Spleen (tissue), 11 donors: ENCODE measurements at regions not wholly inside any gene's neighbourhood (a gene's known extent, or its start where the extent isn't known, plus 50 kb on each side); places are given as distances from the start of the nearest gene placed in this dataset.

Experiments used
- DNase-seq: peaks from one replicate; pipeline ENCODE4 v3.0.0-alpha.2; 2020
- H3K27ac ChIP-seq, 8 donors: fragments of 200-600 bp; sonication (generic) in 7 of 8; 1 replicate in 4 of 8; 2 replicates in 4 of 8; pipeline versions ENCODE4 v1.5.0 to v1.8.0; 2016 to 2021; ENCODE audit warnings: inconsistent platforms in 4 of 8, mild to moderate bottlenecking in 4 of 8, moderate library complexity in 1 of 8
- H3K27me3 ChIP-seq, 7 donors: fragments of 200-600 bp; sonication (generic) in 6 of 7; replicated peaks in 1 of 7; 1 replicate in 4 of 7; 2 replicates in 3 of 7; pipeline versions ENCODE4 v1.5.0 to v1.8.0; 2016 to 2021; ENCODE audit warnings: inconsistent platforms in 3 of 7, mild to moderate bottlenecking in 1 of 7
- H3K36me3 ChIP-seq, 6 donors: fragments of 200-600 bp; sonication (generic) in 5 of 6; 1 replicate in 4 of 6; 2 replicates in 2 of 6; pipeline versions ENCODE4 v1.5.0 to v1.8.0; 2016 to 2021; ENCODE audit warnings: inconsistent platforms in 2 of 6
- H3K4me1 ChIP-seq, 6 donors: fragments of 200-600 bp; sonication (generic) in 5 of 6; 1 replicate in 3 of 6; 2 replicates in 3 of 6; pipeline versions ENCODE4 v1.5.0 to v1.8.0; 2016 to 2021; ENCODE audit warnings: inconsistent platforms in 3 of 6
- H3K4me3 ChIP-seq, 8 donors: fragments of 200-600 bp; sonication (generic) in 7 of 8; 1 replicate in 4 of 8; 2 replicates in 4 of 8; pipeline versions ENCODE4 v1.5.0 to v1.8.0; 2016 to 2021; ENCODE audit warnings: inconsistent platforms in 4 of 8, mild to moderate bottlenecking in 4 of 8, moderate library complexity in 2 of 8
- H3K9me3 ChIP-seq, 8 donors: fragments of 200-600 bp; sonication (generic) in 7 of 8; 1 replicate in 4 of 8; 2 replicates in 4 of 8; pipeline versions ENCODE4 v1.5.0 to v1.8.0; 2016 to 2021; ENCODE audit warnings: inconsistent platforms in 4 of 8
- POLR2A ChIP-seq, 3 donors: fragments of 450-650 bp; IDR thresholded peaks; one replicate each; pipeline ENCODE4 v1.5.1; 2017; ENCODE audit warnings: antibody characterized with exemption in 3 of 3, mild to moderate bottlenecking in 1 of 3
- POLR2AphosphoS5 ChIP-seq, 3 donors: sonication (generic); formaldehyde crosslinking; IDR thresholded peaks; one replicate each; pipeline ENCODE4 v1.5.1; 2017; ENCODE audit warnings: antibody characterized with exemption in 3 of 3
- WGBS, 5 donors: extraction: QIAGEN DNeasy Blood & Tissue Kit in 3 of 5; methylation state at CpG; one replicate each; pipeline versions ENCODE4 v1.1.5 to v1.1.7; 2013 to 2018; 5-methylcytosine and 5-hydroxymethylcytosine counted together
- intact Hi-C: fragments of 100-400 bp; cut with DNase I; formaldehyde crosslinking; loops from one replicate; pipeline ENCODE4 v1.15.0; 2023; ENCODE audit warnings: low total_unique reads
- TF ChIP-seq, protein P1 (sequence below), 11 experiments: fragments of 200-600 bp in 7 of 11; fragments of 450-650 bp in 4 of 11; sonication (generic) in 4 of 11; IDR thresholded peaks in 8 of 11; conservative IDR thresholded peaks in 3 of 11; 1 replicate in 7 of 11; 2 replicates in 4 of 11; pipeline versions ENCODE4 v1.4.0 to v1.8.0; 2016 to 2021; ENCODE audit warnings: antibody characterized with exemption in 11 of 11, inconsistent platforms in 4 of 11, mild to moderate bottlenecking in 1 of 11
- donor health status: healthy with polysubstance abuse.
- donor health status: DM: no; HTN: no; CAD: no; lungs with moderate emphysema.
- donor health status: DM: no; HTN: no; CAD: no.
- donor health status: Bipolar disorder and iron deficiency.
- donor health status: healthy.
- donor health status: DM: no; HTN: no; CAD: no.
- donor health status: DM: yes; HTN: yes; CAD: no.

DNA sequence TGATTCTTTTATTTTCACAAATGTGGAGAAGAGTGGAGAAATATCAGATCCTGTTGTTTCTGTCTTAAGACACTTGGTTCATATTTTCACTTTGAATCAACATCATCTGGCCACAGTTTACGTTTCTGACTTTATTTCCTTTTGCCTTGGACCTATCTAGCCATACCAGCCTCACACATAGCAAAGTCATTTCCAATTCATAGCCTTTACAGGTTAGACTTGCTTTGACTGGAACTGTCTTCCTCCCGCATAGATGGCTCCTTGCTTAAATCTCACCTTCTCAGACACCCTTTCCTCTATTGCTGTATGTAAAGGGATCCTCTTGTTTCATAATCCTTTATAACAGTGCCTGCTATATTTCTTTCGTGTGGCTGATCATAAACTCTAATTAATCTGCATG is 297.8 kb downstream of the SH3GL2 start:
- WGBS, 5 donors = 70 to 83% (median 79%) methylated on average over 3 of the region's 3 CpGs
- Histone ChIP-seq H3K27ac (no peak overlapping the region), H3K9me3 (peaks cover 0 to 14% (median 0%) of the 10 kb centered on the region in 8 donors), H3K36me3 (no peaks in the 10 kb centered on the region), H3K4me1 (no peaks in the 10 kb centered on the region), H3K27me3 (no peaks in the 10 kb centered on the region), H3K4me3 (no peak overlapping the region)
- intact Hi-C loops = no loop called here
- TF ChIP-seq, protein P1, sequence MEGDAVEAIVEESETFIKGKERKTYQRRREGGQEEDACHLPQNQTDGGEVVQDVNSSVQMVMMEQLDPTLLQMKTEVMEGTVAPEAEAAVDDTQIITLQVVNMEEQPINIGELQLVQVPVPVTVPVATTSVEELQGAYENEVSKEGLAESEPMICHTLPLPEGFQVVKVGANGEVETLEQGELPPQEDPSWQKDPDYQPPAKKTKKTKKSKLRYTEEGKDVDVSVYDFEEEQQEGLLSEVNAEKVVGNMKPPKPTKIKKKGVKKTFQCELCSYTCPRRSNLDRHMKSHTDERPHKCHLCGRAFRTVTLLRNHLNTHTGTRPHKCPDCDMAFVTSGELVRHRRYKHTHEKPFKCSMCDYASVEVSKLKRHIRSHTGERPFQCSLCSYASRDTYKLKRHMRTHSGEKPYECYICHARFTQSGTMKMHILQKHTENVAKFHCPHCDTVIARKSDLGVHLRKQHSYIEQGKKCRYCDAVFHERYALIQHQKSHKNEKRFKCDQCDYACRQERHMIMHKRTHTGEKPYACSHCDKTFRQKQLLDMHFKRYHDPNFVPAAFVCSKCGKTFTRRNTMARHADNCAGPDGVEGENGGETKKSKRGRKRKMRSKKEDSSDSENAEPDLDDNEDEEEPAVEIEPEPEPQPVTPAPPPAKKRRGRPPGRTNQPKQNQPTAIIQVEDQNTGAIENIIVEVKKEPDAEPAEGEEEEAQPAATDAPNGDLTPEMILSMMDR (IDR thresholded peaks at IDR 0.05 in 8 of 11, conservative IDR thresholded peaks at IDR 0.05 in 3 of 11) = no peak
- no peak for TF ChIP-seq POLR2A (IDR thresholded peaks at IDR 0.05)
- TF ChIP-seq POLR2AphosphoS5 (IDR thresholded peaks at IDR 0.05) = no peak
- no peak for DNase-seq

DNA sequence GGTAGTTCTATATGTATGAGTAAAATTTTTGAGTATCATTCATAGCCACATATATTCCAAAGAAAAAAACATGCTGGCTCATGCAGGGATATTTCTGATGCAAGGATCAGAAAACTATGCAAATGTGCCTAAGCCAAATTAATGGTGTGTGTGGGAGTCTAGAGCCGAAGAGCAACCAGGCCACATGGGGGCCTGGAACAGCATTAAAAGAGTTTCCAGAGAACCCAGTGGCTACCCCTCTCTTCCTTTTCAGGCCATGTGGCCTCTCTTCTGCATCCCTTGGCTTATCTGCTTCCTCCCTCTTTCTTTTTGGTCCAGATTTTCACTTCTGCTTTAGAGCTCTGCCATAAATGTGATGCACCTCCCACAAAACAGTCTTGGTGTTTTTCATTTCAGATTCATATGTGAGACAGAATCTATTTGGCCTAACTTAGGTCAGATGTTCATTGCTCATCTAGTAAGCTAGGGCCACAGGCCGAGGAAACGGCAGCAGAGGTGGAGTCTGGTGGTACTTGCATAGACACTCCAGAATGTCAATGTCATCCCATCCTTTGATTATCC is 300.0 kb downstream of the SH3GL2 start:
- Histone ChIP-seq H3K4me1 (no peaks in the 10 kb centered on the region), H3K27ac (no peak overlapping the region), H3K36me3 (no peaks in the 10 kb centered on the region), H3K27me3 (no peaks in the 10 kb centered on the region), H3K4me3 (no peak overlapping the region), H3K9me3 (peaks cover 0 to 6% (median 0%) of the 10 kb centered on the region in 8 donors)
- 61 to 74% (median 72%) methylated on average over 3 of the region's 3 CpGs for WGBS, 5 donors
- intact Hi-C loops = no loop called here
- TF ChIP-seq POLR2AphosphoS5 (IDR thresholded peaks at IDR 0.05) (no peak), POLR2A (IDR thresholded peaks at IDR 0.05) (no peak)
- TF ChIP-seq, protein P1 (IDR thresholded peaks at IDR 0.05 in 8 of 11, conservative IDR thresholded peaks at IDR 0.05 in 3 of 11) = no peak
- DNase-seq = no peak

DNA sequence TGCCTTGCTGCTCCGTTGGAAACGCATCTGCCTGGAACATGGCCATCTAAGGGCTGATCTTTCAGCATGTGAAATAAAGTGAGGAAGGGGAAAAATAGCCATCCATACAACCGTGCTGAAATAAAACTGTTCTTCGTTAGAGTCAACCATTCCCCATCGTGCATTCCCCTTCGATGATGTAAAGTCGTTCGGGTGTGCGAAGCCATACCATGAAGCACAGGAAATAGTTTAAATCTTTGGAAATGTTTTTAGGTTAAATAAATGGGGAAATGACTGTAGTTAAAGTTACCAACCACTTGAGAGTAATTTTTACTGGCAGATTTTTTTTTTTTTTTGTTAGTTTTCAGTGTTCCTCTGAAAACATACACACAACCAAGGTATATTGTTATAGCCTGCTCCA is 302.5 kb downstream of the SH3GL2 start:
- TF ChIP-seq POLR2AphosphoS5 (IDR thresholded peaks at IDR 0.05) (no peak), POLR2A (IDR thresholded peaks at IDR 0.05) (no peak)
- TF ChIP-seq, protein P1 (IDR thresholded peaks at IDR 0.05 in 8 of 11, conservative IDR thresholded peaks at IDR 0.05 in 3 of 11) = no peak
- Histone ChIP-seq H3K9me3 (no peaks in the 10 kb centered on the region), H3K4me3 (no peak overlapping the region), H3K36me3 (no peaks in the 10 kb centered on the region), H3K27ac (no peak overlapping the region), H3K27me3 (no peaks in the 10 kb centered on the region), H3K4me1 (no peaks in the 10 kb centered on the region)
- DNase-seq = no peak
- intact Hi-C loops = no loop called here
- WGBS, 5 donors = 84 to 92% (median 87%) methylated on average over 9 of the region's 9 CpGs

DNA sequence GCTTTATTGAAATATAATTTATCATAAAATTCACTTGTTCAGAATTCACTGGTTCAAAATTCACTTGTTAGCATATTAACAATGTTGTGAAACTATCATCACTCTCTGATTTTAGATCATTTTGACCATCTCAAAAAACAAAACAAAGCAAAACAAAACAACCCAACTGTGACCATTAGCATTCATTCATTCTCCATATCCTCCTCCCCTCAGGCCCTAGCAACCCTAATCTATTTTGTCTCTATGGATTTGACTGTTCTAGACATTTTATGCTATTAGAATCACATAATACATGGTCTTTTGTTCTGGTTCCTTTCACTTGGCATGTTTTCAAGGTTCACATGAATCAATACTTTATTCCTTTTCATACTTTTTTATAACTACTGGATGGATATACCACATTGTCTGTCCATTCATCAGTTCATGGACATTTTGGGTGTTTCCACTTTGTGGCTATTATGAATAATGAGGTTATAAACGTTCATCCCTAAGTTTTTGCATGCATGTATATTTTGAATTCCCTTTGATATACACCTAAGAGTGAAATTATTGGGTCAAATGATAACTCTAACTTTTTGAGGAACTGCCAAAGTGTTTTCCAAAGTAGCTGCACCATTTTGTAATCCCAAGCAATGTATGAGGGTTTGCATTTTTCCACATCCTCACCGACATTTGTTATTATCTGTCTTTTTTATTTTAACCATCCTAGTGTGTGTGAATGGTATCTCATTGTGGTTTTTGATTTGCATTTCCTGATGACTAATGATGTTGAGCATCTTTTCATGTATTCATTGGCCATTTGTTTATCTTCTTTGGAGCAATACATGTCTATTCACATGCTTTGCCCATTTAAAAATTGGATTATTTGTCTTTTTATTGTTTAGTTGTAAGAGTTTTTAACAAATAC is 304.1 kb downstream of the SH3GL2 start:
- Histone ChIP-seq H3K9me3 (no peaks in the 10 kb centered on the region), H3K27ac (no peak overlapping the region), H3K4me1 (no peaks in the 10 kb centered on the region), H3K36me3 (no peaks in the 10 kb centered on the region), H3K27me3 (no peaks in the 10 kb centered on the region), H3K4me3 (no peak overlapping the region)
- TF ChIP-seq POLR2AphosphoS5 (IDR thresholded peaks at IDR 0.05) (no peak), POLR2A (IDR thresholded peaks at IDR 0.05) (no peak)
- TF ChIP-seq, protein P1 (IDR thresholded peaks at IDR 0.05 in 8 of 11, conservative IDR thresholded peaks at IDR 0.05 in 3 of 11) = no peak
- DNase-seq = no peak
- WGBS, 5 donors = 45 to 85% (median 73%) methylated on average over 2 of the region's 2 CpGs
- intact Hi-C loops = no loop called here
